ENCODE measurements at regions not wholly inside any gene's neighbourhood (a gene's known extent, or its start where the extent isn't known, plus 50 kb on each side); places are given as distances from the start of the nearest gene placed in this dataset.

GRCh38 chr3:27655547-27655946, 66.6 kb downstream of the EOMES start:
- peaks cover 28% of the 10 kb centered on the region for H3K4me1 Mint-ChIP-seq
- TF ChIP-seq EZH2phosphoT487 (IDR thresholded peaks at IDR 0.05; ENCODE audit: unreplicated experiment) (no peak), CREB1 (CRISPR knock-in tag; IDR thresholded peaks at IDR 0.05; ENCODE audit: low read depth) (no peak)

GRCh38 chr3:27653803-27654558, 68.1 kb downstream of the EOMES start:
- H3K9me3 Mint-ChIP-seq: no peaks in the 10 kb centered on the region; the same call in 1 of the 3 replicates
- no peak overlapping the region; the same call in 2 of the 3 replicates for H3K4me3 Mint-ChIP-seq
- H3K4me1 ChIP-seq (ENCODE audit: insufficient read depth): peaks cover 24% of the 10 kb centered on the region
- H3K36me3 ChIP-seq (ENCODE audit: insufficient read depth): no peaks in the 10 kb centered on the region
- H2AFZ ChIP-seq: 0 out of 2 replicates have a peak overlapping the region, but pooled peaks have one; percentile 0
- H3K36me3 Mint-ChIP-seq (ENCODE audit: low read depth): no peaks in the 10 kb centered on the region
- H3K27ac Mint-ChIP-seq: peak overlapping the region; percentile 85
- peak; percentile 82 for ATAC-seq
- no peaks in the 10 kb centered on the region for H3K27me3 ChIP-seq (ENCODE audit: insufficient read depth)
- peak overlapping the region; percentile 35; the same call in 1 of the 2 replicates for H3K4me2 ChIP-seq
- H3K4me3 ChIP-seq: no peak overlapping the region
- H3K27me3 Mint-ChIP-seq (ENCODE audit: insufficient read depth, low read depth, poor library complexity): no peaks in the 10 kb centered on the region
- no peaks in the 10 kb centered on the region for H4K20me1 ChIP-seq (replicated peaks; ENCODE audit: insufficient read depth)
- H3K79me2 ChIP-seq (replicated peaks; ENCODE audit: insufficient read depth): no peaks in the 10 kb centered on the region
- H3F3A ChIP-seq (replicated peaks; ENCODE audit: low read depth): no peaks in the 10 kb centered on the region
- H3K4me1 Mint-ChIP-seq: peaks cover 32% of the 10 kb centered on the region
- H3K27ac ChIP-seq (ENCODE audit: low read depth): peak overlapping the region; percentile 82
- TF ChIP-seq ZNF462 (CRISPR knock-in tag; IDR thresholded peaks at IDR 0.05) (no peak), NANOG (IDR thresholded peaks at IDR 0.05; ENCODE audit: borderline replicate concordance) (peak; percentile 52; the same call in 1 of the 2 replicates)
- H3K9me2 ChIP-seq (ENCODE audit: insufficient read depth): peaks cover 11% of the 10 kb centered on the region; the same call in 1 of the 2 replicates
- DNase-seq (ENCODE audit: low spot score): peak; percentile 50

More at GRCh38 chr3:27655547-27655946, 66.6 kb downstream of the EOMES start:
- Histone ChIP-seq H3K9me2 (ENCODE audit: insufficient read depth) (peaks cover 11% of the 10 kb centered on the region; the same call in 1 of the 2 replicates), H3K4me2 (no peak overlapping the region), H3K27ac (ENCODE audit: low read depth) (no peak overlapping the region), H4K20me1 (replicated peaks; ENCODE audit: insufficient read depth) (no peaks in the 10 kb centered on the region), H3K27me3 (ENCODE audit: insufficient read depth) (no peaks in the 10 kb centered on the region), H3K79me2 (replicated peaks; ENCODE audit: insufficient read depth) (no peaks in the 10 kb centered on the region), H3F3A (replicated peaks; ENCODE audit: low read depth) (no peaks in the 10 kb centered on the region), H3K4me3 (no peak overlapping the region), H3K36me3 (ENCODE audit: insufficient read depth) (no peaks in the 10 kb centered on the region), H2AFZ (no peak overlapping the region), H3K4me1 (ENCODE audit: insufficient read depth) (peaks cover 24% of the 10 kb centered on the region)
- no peaks in the 10 kb centered on the region; the same call in 1 of the 3 replicates for H3K9me3 Mint-ChIP-seq
- ATAC-seq: no peak
- H3K4me3 Mint-ChIP-seq: no peak overlapping the region
- H3K27ac Mint-ChIP-seq: no peak overlapping the region
- H3K36me3 Mint-ChIP-seq (ENCODE audit: low read depth): no peaks in the 10 kb centered on the region
- H3K27me3 Mint-ChIP-seq (ENCODE audit: insufficient read depth, low read depth, poor library complexity): no peaks in the 10 kb centered on the region
- no peak for DNase-seq (ENCODE audit: low spot score)

Data from GM23338 (cell line).